Suprapubic skin (tissue), 4 donors: ENCODE measurements at regions not wholly inside any gene's neighbourhood (a gene's known extent, or its start where the extent isn't known, plus 50 kb on each side); places are given as distances from the start of the nearest gene placed in this dataset.

ENCODE experiments used
- DNase-seq, 2 donors: peaks; one replicate each; pipeline ENCODE4 v3.0.0-alpha.2; 2019; ENCODE audit warnings: low spot score in 2 of 2
- H3K27ac ChIP-seq: fragments of 200-600 bp; sonication (generic); one replicate; pipeline ENCODE4 v1.5.1; 2019
- H3K27me3 ChIP-seq: fragments of 200-600 bp; sonication (generic); one replicate; pipeline ENCODE4 v1.5.1; 2019
- H3K36me3 ChIP-seq: fragments of 200-600 bp; sonication (generic); one replicate; pipeline ENCODE4 v1.5.1; 2019
- H3K4me1 ChIP-seq: fragments of 200-600 bp; sonication (generic); one replicate; pipeline ENCODE4 v1.5.1; 2019
- H3K4me3 ChIP-seq: fragments of 200-600 bp; sonication (generic); one replicate; pipeline ENCODE4 v1.5.1; 2019; ENCODE audit warnings: mild to moderate bottlenecking
- H3K9me3 ChIP-seq: fragments of 200-600 bp; sonication (generic); one replicate; pipeline ENCODE4 v1.5.1; 2019
- EP300 ChIP-seq: sonication (generic); formaldehyde crosslinking; IDR thresholded peaks from one replicate; pipeline ENCODE4 v1.6.1; 2017; ENCODE audit warnings: antibody characterized with exemption
- POLR2A ChIP-seq, 2 donors: fragments of 450-650 bp; IDR thresholded peaks; one replicate each; pipeline ENCODE4 v1.6.1; 2017; ENCODE audit warnings: antibody characterized with exemption in 2 of 2, mild to moderate bottlenecking in 2 of 2, moderate library complexity in 2 of 2
- POLR2AphosphoS5 ChIP-seq, 3 donors: sonication (generic); formaldehyde crosslinking; IDR thresholded peaks; one replicate each; pipeline ENCODE4 v1.6.1; 2017; ENCODE audit warnings: antibody characterized with exemption in 3 of 3
- WGBS: methylation state at CpG from one replicate; pipeline ENCODE4 v1.1.5; 2018; 5-methylcytosine and 5-hydroxymethylcytosine counted together
- TF ChIP-seq, protein P1 (sequence below), 2 donors: fragments of 200-600 bp in 1 of 2; fragments of 450-650 bp in 1 of 2; sonication (generic) in 1 of 2; IDR thresholded peaks; one replicate each; pipeline ENCODE4 v1.5.1; 2016 to 2019; ENCODE audit warnings: antibody characterized with exemption in 2 of 2, mild to moderate bottlenecking in 1 of 2, moderate library complexity in 1 of 2

GRCh38 chr22:49589301-49589700 lies 238.4 kb downstream of the BRD1 start:
- Histone ChIP-seq H3K27ac (no peak overlapping the region), H3K4me1 (no peaks in the 10 kb centered on the region), H3K4me3 (no peak overlapping the region), H3K36me3 (no peaks in the 10 kb centered on the region), H3K27me3 (peaks cover 14% of the 10 kb centered on the region), H3K9me3 (no peaks in the 10 kb centered on the region)
- TF ChIP-seq, protein P1, sequence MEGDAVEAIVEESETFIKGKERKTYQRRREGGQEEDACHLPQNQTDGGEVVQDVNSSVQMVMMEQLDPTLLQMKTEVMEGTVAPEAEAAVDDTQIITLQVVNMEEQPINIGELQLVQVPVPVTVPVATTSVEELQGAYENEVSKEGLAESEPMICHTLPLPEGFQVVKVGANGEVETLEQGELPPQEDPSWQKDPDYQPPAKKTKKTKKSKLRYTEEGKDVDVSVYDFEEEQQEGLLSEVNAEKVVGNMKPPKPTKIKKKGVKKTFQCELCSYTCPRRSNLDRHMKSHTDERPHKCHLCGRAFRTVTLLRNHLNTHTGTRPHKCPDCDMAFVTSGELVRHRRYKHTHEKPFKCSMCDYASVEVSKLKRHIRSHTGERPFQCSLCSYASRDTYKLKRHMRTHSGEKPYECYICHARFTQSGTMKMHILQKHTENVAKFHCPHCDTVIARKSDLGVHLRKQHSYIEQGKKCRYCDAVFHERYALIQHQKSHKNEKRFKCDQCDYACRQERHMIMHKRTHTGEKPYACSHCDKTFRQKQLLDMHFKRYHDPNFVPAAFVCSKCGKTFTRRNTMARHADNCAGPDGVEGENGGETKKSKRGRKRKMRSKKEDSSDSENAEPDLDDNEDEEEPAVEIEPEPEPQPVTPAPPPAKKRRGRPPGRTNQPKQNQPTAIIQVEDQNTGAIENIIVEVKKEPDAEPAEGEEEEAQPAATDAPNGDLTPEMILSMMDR (IDR thresholded peaks at IDR 0.05): no peak
- TF ChIP-seq POLR2AphosphoS5 (IDR thresholded peaks at IDR 0.05) (no peak), EP300 (no peak), POLR2A (IDR thresholded peaks at IDR 0.05) (no peak)
- no peak for DNase-seq
- 90% methylated on average over 12 of the region's 14 CpGs for WGBS

GRCh38 chr22:49588739-49589138 lies 238.9 kb downstream of the BRD1 start:
- WGBS: 75% methylated on average over 12 of the region's 12 CpGs
- no peak for DNase-seq

GRCh38 chr22:49587987-49588386 lies 239.7 kb downstream of the BRD1 start:
- no peak for DNase-seq
- WGBS: 74% methylated on average over 11 of the region's 13 CpGs
- H3K36me3 ChIP-seq: no peaks in the 10 kb centered on the region

More at GRCh38 chr22:49588739-49589138, 238.9 kb downstream of the BRD1 start:
- TF ChIP-seq POLR2AphosphoS5 (IDR thresholded peaks at IDR 0.05): no peak
- TF ChIP-seq EP300: no peak
- no peak for TF ChIP-seq POLR2A (IDR thresholded peaks at IDR 0.05)
- TF ChIP-seq, protein P1 (IDR thresholded peaks at IDR 0.05): no peak
- Histone ChIP-seq H3K36me3 (no peaks in the 10 kb centered on the region), H3K27me3 (peaks cover 14% of the 10 kb centered on the region), H3K4me1 (no peaks in the 10 kb centered on the region), H3K27ac (no peak overlapping the region), H3K9me3 (no peaks in the 10 kb centered on the region), H3K4me3 (no peak overlapping the region)

DNA sequence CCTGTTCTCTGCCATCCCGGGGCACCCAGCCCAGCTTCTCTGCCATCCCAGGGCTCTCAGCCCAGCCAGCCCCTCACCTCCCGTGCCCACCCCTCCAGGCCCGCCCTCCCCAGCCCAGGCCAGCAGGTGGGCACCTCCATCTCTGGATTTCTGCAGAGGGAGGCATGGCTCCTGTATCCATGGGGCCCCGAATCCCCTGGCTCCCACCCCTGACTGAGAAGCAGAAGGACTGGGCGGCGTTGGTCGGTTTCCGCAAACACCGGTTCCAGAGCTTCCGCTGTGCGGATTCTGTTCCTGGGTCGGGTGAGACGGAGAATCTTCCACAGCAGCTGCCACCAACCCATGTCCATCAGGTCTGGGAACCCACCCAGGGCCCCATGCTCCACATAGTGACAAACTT lies 240.3 kb downstream of the BRD1 start:
- DNase-seq: peak in 1 of 2 donors; percentile 54
- H3K4me3 ChIP-seq: no peak overlapping the region
- H3K36me3 ChIP-seq: no peaks in the 10 kb centered on the region
- H3K27me3 ChIP-seq: peaks cover 14% of the 10 kb centered on the region
- WGBS: 93% methylated on average over 8 of the region's 13 CpGs
- H3K27ac ChIP-seq: no peak overlapping the region
- H3K4me1 ChIP-seq: no peaks in the 10 kb centered on the region
- H3K9me3 ChIP-seq: no peaks in the 10 kb centered on the region
- TF ChIP-seq EP300: no peak
- no peak for TF ChIP-seq POLR2AphosphoS5 (IDR thresholded peaks at IDR 0.05)
- TF ChIP-seq POLR2A (IDR thresholded peaks at IDR 0.05): no peak
- TF ChIP-seq, protein P1 (IDR thresholded peaks at IDR 0.05): no peak

More at GRCh38 chr22:49587987-49588386, 239.7 kb downstream of the BRD1 start:
- no peaks in the 10 kb centered on the region for H3K4me1 ChIP-seq
- peaks cover 14% of the 10 kb centered on the region for H3K27me3 ChIP-seq
- no peak overlapping the region for H3K4me3 ChIP-seq
- TF ChIP-seq POLR2A (IDR thresholded peaks at IDR 0.05) (no peak), EP300 (no peak), POLR2AphosphoS5 (IDR thresholded peaks at IDR 0.05) (no peak)
- TF ChIP-seq, protein P1 (IDR thresholded peaks at IDR 0.05): no peak
- H3K27ac ChIP-seq: no peak overlapping the region
- no peaks in the 10 kb centered on the region for H3K9me3 ChIP-seq

- Histone ChIP-seq H3K27me3 (peaks cover 14% of the 10 kb centered on the region), H3K4me3 (no peak overlapping the region), H3K9me3 (no peaks in the 10 kb centered on the region), H3K4me1 (no peaks in the 10 kb centered on the region), H3K27ac (no peak overlapping the region), H3K36me3 (no peaks in the 10 kb centered on the region)
- 82% methylated on average over 10 of the region's 12 CpGs for WGBS
- TF ChIP-seq POLR2A (IDR thresholded peaks at IDR 0.05) (no peak), EP300 (no peak)
- TF ChIP-seq, protein P1 (IDR thresholded peaks at IDR 0.05): no peak
- no peak for DNase-seq
Measured at GRCh38 chr22:49586873-49587272, 240.8 kb downstream of the BRD1 start.
